Psoas muscle (tissue), 7 donors: ENCODE measurements at regions not wholly inside any gene's neighbourhood (a gene's known extent, or its start where the extent isn't known, plus 50 kb on each side); places are given as distances from the start of the nearest gene placed in this dataset.

Experiments
- ATAC-seq, 4 donors: fragments of 200-7000 bp; cut with Tn5 transposase; one replicate each; pipeline ENCODE4 v1.9.1; 2020; ENCODE audit warnings: moderate library complexity in 3 of 4, mild to moderate bottlenecking in 2 of 4
- DNase-seq, 2 donors: peaks; one replicate each; pipeline ENCODE4 v3.0.0-alpha.2; 2020
- H3K27ac ChIP-seq: fragments of 200-600 bp; one replicate; pipeline ENCODE4 v1.8.0; 2022
- H3K27me3 ChIP-seq, 3 donors: fragments of 200-600 bp in 1 of 3; one replicate each; pipeline versions ENCODE4 v1.6.1 to v1.8.0; 2013 to 2022; ENCODE audit warnings: low read length in 2 of 3, mild to moderate bottlenecking in 2 of 3, moderate library complexity in 1 of 3; ENCODE audit not compliant: insufficient read depth in 3 of 3
- H3K36me3 ChIP-seq, 2 donors: fragments of 200-600 bp in 1 of 2; one replicate each; pipeline versions ENCODE4 v1.6.1 to v1.8.0; 2013 to 2022; ENCODE audit warnings: low read depth in 1 of 2, mild to moderate bottlenecking in 1 of 2, moderate library complexity in 1 of 2; ENCODE audit not compliant: insufficient read depth in 1 of 2
- H3K4me1 ChIP-seq: fragments of 200-600 bp; one replicate; pipeline ENCODE4 v1.8.0; 2022
- H3K4me3 ChIP-seq: fragments of 200-600 bp; one replicate; pipeline ENCODE4 v1.8.0; 2022; ENCODE audit warnings: mild to moderate bottlenecking
- H3K9me3 ChIP-seq: fragments of 200-600 bp; one replicate; pipeline ENCODE4 v1.8.0; 2022
- CTCF ChIP-seq: fragments of 200-600 bp; IDR thresholded peaks from one replicate; pipeline ENCODE4 v1.8.0; 2022; ENCODE audit warnings: antibody characterized with exemption
- WGBS, 3 donors: extraction: QIAGEN DNeasy Blood & Tissue Kit; methylation state at CpG; one replicate each; pipeline versions ENCODE4 v1.1.6 to v1.1.7; 2013; 5-methylcytosine and 5-hydroxymethylcytosine counted together
- intact Hi-C, 2 donors: fragments of 100-400 bp; cut with DNase I; formaldehyde crosslinking; loops; one replicate each; pipeline versions ENCODE4 v1.11.0 to v1.14.2; 2022
- donor health status: healthy with polysubstance abuse.
- donor health status: DM: no; HTN: no; CAD: no; lungs with moderate emphysema.
- donor health status: Bipolar disorder and iron deficiency.
- donor health status: healthy.
- donor health status: DM: yes; HTN: yes; CAD: no.
- donor health status: DM: no; HTN: no; CAD: no.
- donor health status: DM: yes; HTN: yes; CAD: no.

- DNase-seq (no peak), ATAC-seq (no peak)
- Histone ChIP-seq H3K36me3 (no peaks in the 10 kb centered on the region), H3K27ac (no peak overlapping the region), H3K4me3 (no peak overlapping the region), H3K9me3 (no peaks in the 10 kb centered on the region), H3K4me1 (no peaks in the 10 kb centered on the region), H3K27me3 (no peaks in the 10 kb centered on the region)
- WGBS, 3 donors = 65 to 86% (median 77%) methylated on average over 4 of the region's 4 CpGs
- no peak for TF ChIP-seq CTCF
- intact Hi-C loops = no loop called here
These were observed 146.8 kb downstream of the KCNRG start for GRCh38 chr13:50162001-50162400.

GRCh38 chr13:50162567-50162966, 147.3 kb downstream of the KCNRG start:
- Histone ChIP-seq H3K36me3 (no peaks in the 10 kb centered on the region), H3K4me1 (no peaks in the 10 kb centered on the region), H3K27ac (no peak overlapping the region), H3K4me3 (no peak overlapping the region), H3K9me3 (no peaks in the 10 kb centered on the region), H3K27me3 (no peaks in the 10 kb centered on the region)
- DNase-seq = no peak
- TF ChIP-seq CTCF = no peak
- intact Hi-C loops = no loop called here
- WGBS, 3 donors = 53 to 58% (median 57%) methylated on average over 2 of the region's 2 CpGs
- ATAC-seq = no peak

GRCh38 chr13:50167224-50167947, 152.1 kb downstream of the KCNRG start:
- H3K36me3 ChIP-seq = no peaks in the 10 kb centered on the region
- no peaks in the 10 kb centered on the region for H3K4me1 ChIP-seq
- H3K27me3 ChIP-seq = no peaks in the 10 kb centered on the region
- H3K9me3 ChIP-seq = no peaks in the 10 kb centered on the region
- 64 to 80% (median 75%) methylated on average over 2 of the region's 2 CpGs for WGBS, 3 donors
- no peak for TF ChIP-seq CTCF
- intact Hi-C loops = no loop called here
- DNase-seq (no peak), ATAC-seq (no peak)
- H3K4me3 ChIP-seq = no peak overlapping the region
- no peak overlapping the region for H3K27ac ChIP-seq

GRCh38 chr13:50167967-50168366, 152.7 kb downstream of the KCNRG start:
- no peak for TF ChIP-seq CTCF
- ATAC-seq (no peak), DNase-seq (no peak)
- H3K4me1 ChIP-seq = no peaks in the 10 kb centered on the region
- 85 to 87% (median 86%) methylated on average over 4 of the region's 4 CpGs for WGBS, 3 donors
- H3K27ac ChIP-seq = no peak overlapping the region
- intact Hi-C loops = no loop called here
- no peak overlapping the region for H3K4me3 ChIP-seq
- no peaks in the 10 kb centered on the region for H3K9me3 ChIP-seq
- no peaks in the 10 kb centered on the region for H3K27me3 ChIP-seq
- no peaks in the 10 kb centered on the region for H3K36me3 ChIP-seq

GRCh38 chr13:50168786-50169185, 153.5 kb downstream of the KCNRG start:
- DNase-seq (no peak), ATAC-seq (no peak)
- Histone ChIP-seq H3K27ac (no peak overlapping the region), H3K9me3 (no peaks in the 10 kb centered on the region), H3K36me3 (no peaks in the 10 kb centered on the region), H3K4me1 (no peaks in the 10 kb centered on the region), H3K4me3 (no peak overlapping the region), H3K27me3 (no peaks in the 10 kb centered on the region)
- intact Hi-C loops = no loop called here
- WGBS, 3 donors = 72 to 87% (median 81%) methylated on average over 2 of the region's 2 CpGs
- TF ChIP-seq CTCF = no peak
